ENCODE measurements at regions not wholly inside any gene's neighbourhood (a gene's known extent, or its start where the extent isn't known, plus 50 kb on each side); places are given as distances from the start of the nearest gene placed in this dataset.
"Not testable (repeated sequence)": the region's sequence is repeated elsewhere in the genome, so short reads cannot be mapped to it uniquely, and the experiment has no call there.

- DNase-seq (ENCODE audit: low read depth in 2 of 2): no peak
Observed at GRCh38 chr7:81293806-81294205, 375.0 kb upstream of the SEMA3C start.

GRCh38 chr7:81286754-81287153 lies 367.9 kb upstream of the SEMA3C start:
- not testable (repeated sequence) for DNase-seq (ENCODE audit: low read depth in 2 of 2)

DNA sequence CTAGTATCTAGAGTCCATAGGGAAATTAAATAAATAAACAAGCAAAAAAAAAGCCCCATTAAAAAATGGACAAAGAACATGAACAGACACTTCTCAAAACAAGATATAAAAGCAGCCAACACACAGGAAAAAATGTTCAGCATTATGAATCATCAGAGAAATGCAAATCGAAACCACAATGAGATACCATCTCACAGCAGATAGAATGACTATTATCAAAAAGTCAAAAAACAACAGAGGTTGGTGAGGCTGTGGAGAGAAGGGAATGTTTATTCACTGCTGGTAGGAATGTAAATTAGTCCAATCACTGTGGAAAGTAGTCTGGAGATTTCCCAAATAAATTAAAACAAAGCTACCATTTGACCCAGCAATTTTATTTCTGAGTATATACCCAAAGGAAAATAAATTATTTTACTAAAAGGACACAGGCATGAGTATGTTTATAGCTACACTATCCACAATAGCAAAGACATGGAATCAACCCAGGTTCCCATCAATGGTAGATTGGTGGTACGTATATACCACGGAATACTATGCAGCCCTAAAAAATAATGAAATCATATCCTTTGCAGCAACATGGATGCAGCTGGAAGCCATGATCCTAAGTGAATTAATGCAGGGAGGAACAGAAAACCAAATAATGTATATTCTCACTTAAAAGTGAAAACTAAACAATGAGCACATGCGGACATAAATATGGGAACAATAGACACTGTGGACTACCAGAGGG lies 366.5 kb upstream of the SEMA3C start:
- no peak for DNase-seq (ENCODE audit: low read depth in 2 of 2)

- DNase-seq (ENCODE audit: low read depth in 2 of 2): no peak
Observed at GRCh38 chr7:81284576-81284975, 365.7 kb upstream of the SEMA3C start.

DNA sequence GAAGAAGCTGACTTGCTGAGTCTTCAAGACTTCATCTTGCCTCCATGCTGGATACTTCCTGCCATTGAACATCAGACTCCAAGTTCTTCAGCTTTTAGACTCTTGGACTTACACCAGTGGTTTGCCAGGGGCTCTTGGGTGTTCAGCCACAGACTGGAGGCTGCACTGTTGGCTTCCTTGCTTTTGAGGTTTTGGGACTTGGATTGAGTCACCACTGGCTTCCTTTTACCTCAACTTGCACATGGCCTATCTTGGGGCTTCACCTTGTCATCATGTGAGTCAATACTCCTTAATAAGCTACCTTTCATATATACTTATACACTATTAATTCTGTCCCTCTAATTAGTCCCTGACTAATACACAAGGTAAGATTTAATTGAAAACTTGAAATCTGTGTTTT lies 361.7 kb upstream of the SEMA3C start:
- no peak for DNase-seq (ENCODE audit: low read depth in 2 of 2)

GRCh38 chr7:81277691-81278090 lies 358.8 kb upstream of the SEMA3C start:
- DNase-seq (ENCODE audit: low read depth in 2 of 2): no peak

GRCh38 chr7:81273601-81274397 lies 354.9 kb upstream of the SEMA3C start:
- DNase-seq (ENCODE audit: low read depth in 2 of 2): no peak

DNA sequence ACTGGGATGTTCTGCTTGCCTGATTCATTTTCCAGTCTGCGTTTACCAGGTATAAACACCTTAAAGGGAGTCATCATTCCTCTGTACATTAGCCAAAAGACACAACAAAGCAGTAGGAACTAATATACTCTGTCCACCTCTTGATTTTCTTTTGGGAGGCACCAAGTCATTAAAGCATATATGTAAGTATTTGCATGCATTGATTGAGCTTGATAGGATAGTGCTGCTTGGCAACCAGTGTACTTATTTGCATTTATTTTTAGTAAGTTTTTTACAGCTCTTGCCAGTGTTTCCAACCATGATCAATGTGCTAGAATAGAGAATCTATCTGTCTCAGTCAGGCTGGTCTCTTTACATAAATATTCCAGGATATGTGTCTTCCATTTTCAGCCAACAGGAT lies 353.3 kb upstream of the SEMA3C start:
- DNase-seq (ENCODE audit: low read depth in 2 of 2): no peak

DNA sequence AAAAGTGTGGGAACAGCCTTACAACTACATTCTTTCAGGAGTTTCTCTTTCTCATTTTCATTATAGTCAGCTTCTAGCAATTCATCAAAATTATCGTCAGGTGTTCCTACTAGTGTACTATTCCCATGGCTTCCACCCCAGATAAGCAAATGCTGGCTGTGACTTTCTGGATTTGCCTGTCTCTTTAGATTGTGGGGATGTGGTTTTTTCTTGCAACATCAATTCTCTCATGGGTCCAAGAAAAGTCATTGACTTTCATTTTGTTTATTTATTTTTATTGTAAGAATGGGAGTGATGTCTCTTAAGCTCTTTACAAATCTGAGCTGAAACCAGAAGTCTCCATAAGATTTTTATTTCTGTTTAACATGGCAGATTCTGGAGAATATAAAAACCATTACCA lies 349.7 kb upstream of the SEMA3C start:
- no peak for DNase-seq (ENCODE audit: low read depth in 2 of 2)

GRCh38 chr7:81267508-81267907 lies 348.7 kb upstream of the SEMA3C start:
- no peak for DNase-seq (ENCODE audit: low read depth in 2 of 2)

DNA sequence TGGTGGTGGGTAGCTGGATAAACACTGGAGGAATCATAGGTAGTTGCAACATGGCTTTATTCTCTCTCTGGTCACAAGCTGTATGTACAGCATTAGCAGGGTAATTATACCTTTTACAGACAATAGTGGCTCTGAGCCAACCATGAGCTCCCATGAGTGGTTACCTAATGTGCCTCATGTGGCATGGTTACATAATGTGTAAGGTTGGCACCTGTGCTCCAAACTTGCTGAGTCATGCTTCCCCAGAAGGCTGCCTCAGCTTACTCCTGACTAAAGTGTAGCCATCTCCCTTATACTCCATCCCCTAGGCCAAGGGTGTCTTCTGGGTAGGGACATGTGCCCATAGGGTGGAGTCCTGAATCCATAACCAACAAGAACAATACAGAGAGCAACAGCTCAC lies 345.3 kb upstream of the SEMA3C start:
- no peak for DNase-seq (ENCODE audit: low read depth in 2 of 2)

- no peak for DNase-seq (ENCODE audit: low read depth in 2 of 2)
Observed at GRCh38 chr7:81260152-81260551, 341.3 kb upstream of the SEMA3C start.

- DNase-seq (ENCODE audit: low read depth in 2 of 2): no peak
Observed at GRCh38 chr7:81256991-81257390, 338.1 kb upstream of the SEMA3C start.

DNA sequence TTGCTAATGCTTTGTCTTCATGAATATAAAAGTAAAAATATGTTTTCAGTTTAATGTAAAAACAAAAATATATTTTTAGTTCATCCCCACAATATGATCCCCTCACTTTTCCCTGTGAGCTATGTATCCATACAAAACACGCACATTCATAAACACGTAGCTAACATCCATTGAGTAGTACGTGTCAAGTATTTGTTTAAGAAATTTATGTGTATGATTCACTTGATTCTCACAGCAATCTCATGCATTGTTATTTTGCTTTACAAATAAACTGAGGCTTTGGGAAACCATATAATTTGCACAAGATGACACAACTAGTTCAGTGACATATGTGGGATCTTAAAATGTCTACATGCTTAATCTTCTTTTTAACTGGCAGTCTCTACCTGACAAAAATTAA lies 329.6 kb upstream of the SEMA3C start:
- no peak for DNase-seq (ENCODE audit: low read depth in 2 of 2)

- DNase-seq (ENCODE audit: low read depth in 2 of 2): not testable (repeated sequence)
Observed at GRCh38 chr7:81247364-81247763, 328.5 kb upstream of the SEMA3C start.

GRCh38 chr7:81245353-81245752 lies 326.5 kb upstream of the SEMA3C start:
- DNase-seq (ENCODE audit: low read depth in 2 of 2): no peak

DNA sequence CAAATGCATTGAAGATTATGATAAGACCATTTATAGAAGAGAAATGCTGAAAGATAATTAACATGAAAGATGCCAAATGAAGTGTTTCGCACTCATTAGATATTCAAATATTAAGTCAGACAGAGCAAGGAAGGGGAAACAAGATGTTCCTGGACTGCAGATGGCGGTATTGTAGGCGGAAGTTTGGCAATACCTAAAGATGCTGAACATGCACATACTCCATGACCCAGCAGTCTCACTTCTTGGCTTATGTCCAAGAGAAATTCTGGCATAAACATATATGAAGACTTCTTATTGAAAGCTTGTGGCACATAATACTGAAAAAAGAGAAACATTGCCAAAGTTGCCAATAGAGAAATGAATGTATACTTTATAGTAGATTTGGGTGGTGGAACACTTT lies 325.4 kb upstream of the SEMA3C start:
- no peak for DNase-seq (ENCODE audit: low read depth in 2 of 2)

DNA sequence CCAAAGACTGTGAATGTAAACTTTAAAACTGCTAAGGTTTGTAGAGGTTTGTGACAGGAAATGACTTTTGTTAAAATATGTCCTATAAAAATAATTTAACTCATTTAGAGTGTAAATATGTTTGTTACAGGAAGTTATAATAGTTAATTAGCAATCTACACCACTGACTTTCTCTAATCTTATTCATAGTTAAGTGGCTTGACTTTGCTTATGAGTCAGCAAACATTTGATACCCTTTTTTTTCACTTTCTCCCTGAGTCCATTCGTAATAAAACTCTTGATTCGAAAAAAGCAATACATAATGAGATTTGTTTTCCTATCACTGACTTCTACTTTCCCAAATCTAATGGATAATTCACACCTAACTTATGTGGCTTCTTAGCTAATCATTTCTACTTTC lies 317.7 kb upstream of the SEMA3C start:
- DNase-seq (ENCODE audit: low read depth in 2 of 2): no peak

- no peak for DNase-seq (ENCODE audit: low read depth in 2 of 2)
Observed at GRCh38 chr7:81235997-81236396, 317.1 kb upstream of the SEMA3C start.

DNA sequence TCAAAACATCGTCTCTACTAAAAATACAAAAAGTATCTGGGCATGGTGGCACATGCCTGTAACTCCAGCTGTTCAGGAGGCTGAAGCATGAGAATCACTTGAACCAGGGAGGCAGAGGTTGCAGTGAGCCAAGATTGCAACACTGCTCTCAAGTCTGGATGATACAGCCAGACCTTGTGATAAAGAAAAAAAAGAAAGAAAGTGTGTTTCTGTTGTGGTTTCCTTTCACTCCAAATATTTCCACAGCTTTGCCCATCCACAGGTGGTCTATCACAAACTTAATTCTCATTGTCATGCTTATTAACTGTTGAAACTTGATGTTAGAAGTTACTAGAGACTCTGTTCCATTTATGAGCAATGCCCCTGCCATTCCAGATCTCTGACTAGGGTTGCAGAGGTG lies 316.0 kb upstream of the SEMA3C start:
- no peak for DNase-seq (ENCODE audit: low read depth in 2 of 2)

GRCh38 chr7:81233208-81233940 lies 314.5 kb upstream of the SEMA3C start:
- DNase-seq (ENCODE audit: low read depth in 2 of 2): no peak

- DNase-seq (ENCODE audit: low read depth in 2 of 2): no peak
Observed at GRCh38 chr7:81232084-81232799, 313.4 kb upstream of the SEMA3C start.

All from stimulated activated CD4-positive, alpha-beta T cell treated with anti-CD3 and anti-CD28 coated beads, Interleukin-15, amount 100 ng/mL, for 48 hours (primary cell).